Fibroblast of the aortic adventitia (primary cell): ENCODE measurements at regions not wholly inside any gene's neighbourhood (a gene's known extent, or its start where the extent isn't known, plus 50 kb on each side); places are given as distances from the start of the nearest gene placed in this dataset.

Experiments
- DNase-seq: peaks from one replicate; pipeline ENCODE4 v3.0.0-alpha.2; 2010; ENCODE audit warnings: low read depth
- H3K4me3 ChIP-seq: 2 replicates; pipeline ENCODE4 v1.5.1; 2011; ENCODE audit warnings: low read depth, mild to moderate bottlenecking, control low read depth, low read length, moderate library complexity
- CTCF ChIP-seq: IDR thresholded peaks from 2 replicates; pipeline ENCODE4 v1.5.1; 2011; ENCODE audit warnings: mild to moderate bottlenecking, low read length, control low read depth, inconsistent platforms; ENCODE audit not compliant: insufficient read depth

GRCh38 chr15:39296955-39297354, 283.9 kb upstream of the THBS1 start:
- TF ChIP-seq CTCF: no peak
- DNase-seq: no peak

GRCh38 chr15:39298271-39298962, 282.5 kb upstream of the THBS1 start:
- no peak for DNase-seq
- no peak overlapping the region for H3K4me3 ChIP-seq
- no peak for TF ChIP-seq CTCF

More at GRCh38 chr15:39296955-39297354, 283.9 kb upstream of the THBS1 start:
- H3K4me3 ChIP-seq: no peak overlapping the region

- no peak for DNase-seq
- no peak for TF ChIP-seq CTCF
Observed at GRCh38 chr15:39299486-39300267, 281.2 kb upstream of the THBS1 start.

GRCh38 chr15:39300451-39301153, 280.3 kb upstream of the THBS1 start:
- peak; percentile 64 for DNase-seq
- TF ChIP-seq CTCF: no peak
- H3K4me3 ChIP-seq: no peak overlapping the region

More at GRCh38 chr15:39299486-39300267, 281.2 kb upstream of the THBS1 start:
- H3K4me3 ChIP-seq: no peak overlapping the region

- DNase-seq: peak; percentile 63
- no peak for TF ChIP-seq CTCF
- H3K4me3 ChIP-seq: no peak overlapping the region
Observed at GRCh38 chr15:39301589-39301999, 279.3 kb upstream of the THBS1 start.

GRCh38 chr15:39302936-39303335, 277.9 kb upstream of the THBS1 start:
- DNase-seq: no peak
- TF ChIP-seq CTCF: no peak
- H3K4me3 ChIP-seq: no peak overlapping the region
